Mesenchymal stem cell (in vitro differentiated cells and primary cell): ENCODE measurements at regions not wholly inside any gene's neighbourhood (a gene's known extent, or its start where the extent isn't known, plus 50 kb on each side); places are given as distances from the start of the nearest gene placed in this dataset.

Source experiments
- DNase-seq: peaks from one replicate; pipeline ENCODE4 v3.0.0-alpha.2; 2013
- H2AFZ ChIP-seq: one replicate; pipeline ENCODE4 v1.6.1; 2013; ENCODE audit warnings: low read depth, mild to moderate bottlenecking, control low read depth, inconsistent platforms, low read length, moderate library complexity
- H2AK5ac ChIP-seq: 2 replicates; pipeline ENCODE4 v1.6.1; 2013; ENCODE audit warnings: low read length, moderate library complexity, mild to moderate bottlenecking, inconsistent platforms; ENCODE audit not compliant: severe bottlenecking
- H2BK120ac ChIP-seq: one replicate; pipeline ENCODE4 v1.6.1; 2013; ENCODE audit warnings: low read depth, mild to moderate bottlenecking, inconsistent platforms, low read length, moderate library complexity
- H2BK12ac ChIP-seq, 2 experiments: one replicate each; pipeline ENCODE4 v1.6.1; 2013; ENCODE audit warnings: inconsistent platforms in 2 of 2, low read length in 2 of 2, mild to moderate bottlenecking in 2 of 2, moderate library complexity in 2 of 2, control low read depth in 1 of 2
- H2BK15ac ChIP-seq: one replicate; pipeline ENCODE4 v1.6.1; 2013; ENCODE audit warnings: mild to moderate bottlenecking, low read depth, inconsistent platforms; ENCODE audit not compliant: poor library complexity, severe bottlenecking
- H2BK5ac ChIP-seq: 2 replicates; pipeline ENCODE4 v1.6.1; 2013; ENCODE audit warnings: low read depth, mild to moderate bottlenecking, low read length, control low read depth, inconsistent platforms; ENCODE audit not compliant: poor library complexity, severe bottlenecking
- H3K14ac ChIP-seq, 2 experiments: one replicate each; pipeline ENCODE4 v1.6.1; 2013; ENCODE audit warnings: inconsistent platforms in 2 of 2, low read length in 2 of 2, control low read depth in 1 of 2, mild to moderate bottlenecking in 1 of 2, moderate library complexity in 1 of 2
- H3K18ac ChIP-seq, 2 experiments: one replicate each; pipeline ENCODE4 v1.6.1; 2013; ENCODE audit warnings: inconsistent platforms in 2 of 2, low read length in 2 of 2, control low read depth in 1 of 2, low read depth in 1 of 2, mild to moderate bottlenecking in 1 of 2
- H3K23ac ChIP-seq, 2 experiments: one replicate each; pipeline ENCODE4 v1.6.1; 2013; ENCODE audit warnings: inconsistent platforms in 2 of 2, low read length in 2 of 2, mild to moderate bottlenecking in 2 of 2, moderate library complexity in 2 of 2, control low read depth in 1 of 2
- H3K27ac ChIP-seq: 2 replicates; pipeline ENCODE4 v1.5.1; 2013; ENCODE audit warnings: mild to moderate bottlenecking, moderate library complexity, low read length, control low read depth, inconsistent platforms; ENCODE audit not compliant: poor library complexity, severe bottlenecking
- H3K27me3 ChIP-seq, 2 experiments: 2 replicates each; pipeline versions ENCODE4 v1.6.1 to v1.7.0; 2013; ENCODE audit warnings: low read length in 2 of 2, mild to moderate bottlenecking in 2 of 2, moderate library complexity in 2 of 2, control low read depth in 1 of 2, inconsistent platforms in 1 of 2; ENCODE audit not compliant: control insufficient read depth in 1 of 2, insufficient read depth in 1 of 2
- H3K36me3 ChIP-seq, 2 experiments: 2 replicates each; pipeline versions ENCODE4 v1.6.1 to v1.7.0; 2013; ENCODE audit warnings: low read length in 2 of 2, control low read depth in 1 of 2, inconsistent platforms in 1 of 2, low read depth in 1 of 2, mild to moderate bottlenecking in 1 of 2; ENCODE audit not compliant: insufficient read depth in 2 of 2, control insufficient read depth in 1 of 2
- H3K4ac ChIP-seq, 2 experiments: one replicate each; pipeline ENCODE4 v1.6.1; 2013; ENCODE audit warnings: inconsistent platforms in 2 of 2, low read length in 2 of 2, mild to moderate bottlenecking in 2 of 2, moderate library complexity in 2 of 2, control low read depth in 1 of 2, low read depth in 1 of 2
- H3K4me1 ChIP-seq: 2 replicates; pipeline ENCODE4 v1.6.1; 2013; ENCODE audit warnings: low read depth, low read length, control low read depth; ENCODE audit not compliant: control insufficient read depth, insufficient read depth
- H3K4me2 ChIP-seq: 2 replicates; pipeline ENCODE4 v1.6.1; 2013; ENCODE audit warnings: low read length, mild to moderate bottlenecking, inconsistent platforms; ENCODE audit not compliant: poor library complexity, severe bottlenecking
- H3K4me3 ChIP-seq, 2 experiments: 2 replicates each; pipeline versions ENCODE4 v1.5.1 to v1.7.0; 2013; ENCODE audit warnings: low read length in 2 of 2, mild to moderate bottlenecking in 2 of 2, control low read depth in 1 of 2, low read depth in 1 of 2; ENCODE audit not compliant: insufficient read depth in 1 of 2
- H3K79me1 ChIP-seq: replicated peaks from 2 replicates; pipeline ENCODE4 v1.6.1; 2013; ENCODE audit warnings: mild to moderate bottlenecking, control low read depth, low read length, inconsistent platforms; ENCODE audit not compliant: poor library complexity, severe bottlenecking
- H3K9ac ChIP-seq: 2 replicates; pipeline ENCODE4 v1.7.0; 2013; ENCODE audit warnings: mild to moderate bottlenecking, low read length, moderate library complexity
- H3K9me3 ChIP-seq: 2 replicates; pipeline ENCODE4 v1.7.0; 2013; ENCODE audit warnings: mild to moderate bottlenecking, low read length; ENCODE audit not compliant: control insufficient read depth
- H4K8ac ChIP-seq: one replicate; pipeline ENCODE4 v1.6.1; 2013; ENCODE audit warnings: inconsistent platforms, mild to moderate bottlenecking, low read length, moderate library complexity
- H4K91ac ChIP-seq: one replicate; pipeline ENCODE4 v1.6.1; 2013; ENCODE audit warnings: mild to moderate bottlenecking, low read length, inconsistent platforms
- WGBS: methylation state at CpG from one replicate; pipeline ENCODE4 v1.1.7; 2013; ENCODE audit warnings: mixed read lengths; 5-methylcytosine and 5-hydroxymethylcytosine counted together

- Histone ChIP-seq H3K36me3 (no peaks in the 10 kb centered on the region), H3K27me3 (no peaks in the 10 kb centered on the region), H2AFZ (no peak overlapping the region), H4K8ac (no peak overlapping the region), H2BK12ac (no peak overlapping the region), H3K9ac (no peak overlapping the region), H3K4me3 (no peak overlapping the region), H3K4ac (no peak overlapping the region), H3K4me1 (no peaks in the 10 kb centered on the region), H3K23ac (no peak overlapping the region), H4K91ac (no peak overlapping the region), H3K79me1 (no peaks in the 10 kb centered on the region), H3K4me2 (no peak overlapping the region), H2BK5ac (no peak overlapping the region), H3K27ac (no peak overlapping the region), H2BK15ac (no peak overlapping the region), H2BK120ac (no peak overlapping the region), H3K18ac (no peak overlapping the region), H2AK5ac (no peak overlapping the region), H3K14ac (no peak overlapping the region), H3K9me3 (no peaks in the 10 kb centered on the region)
- no peak for DNase-seq
- 100% methylated on average over 3 of the region's 8 CpGs for WGBS
These were observed 683.8 kb upstream of the NR2F2 start for GRCh38 chr15:95646484-95647273.

GRCh38 chr15:95647531-95648277, 682.8 kb upstream of the NR2F2 start:
- H3K9me3 ChIP-seq, result no peaks in the 10 kb centered on the region
- no peak overlapping the region for H3K4me2 ChIP-seq
- H4K91ac ChIP-seq, result no peak overlapping the region
- H3K27ac ChIP-seq, result no peak overlapping the region
- H3K27me3 ChIP-seq, result no peaks in the 10 kb centered on the region
- no peaks in the 10 kb centered on the region for H3K36me3 ChIP-seq
- no peak overlapping the region for H2BK15ac ChIP-seq
- no peak overlapping the region for H2AK5ac ChIP-seq
- no peak overlapping the region for H3K4ac ChIP-seq
- no peaks in the 10 kb centered on the region for H3K4me1 ChIP-seq
- no peak for DNase-seq
- H3K4me3 ChIP-seq, result no peak overlapping the region
- H3K18ac ChIP-seq, result no peak overlapping the region
- H3K14ac ChIP-seq, result no peak overlapping the region
- H2BK120ac ChIP-seq, result no peak overlapping the region
- no peak overlapping the region for H4K8ac ChIP-seq
- no peaks in the 10 kb centered on the region for H3K79me1 ChIP-seq
- no peak overlapping the region for H3K9ac ChIP-seq
- no peak overlapping the region for H3K23ac ChIP-seq
- no peak overlapping the region for H2AFZ ChIP-seq
- H2BK5ac ChIP-seq, result no peak overlapping the region
- no peak overlapping the region for H2BK12ac ChIP-seq
- 85% methylated on average over 5 of the region's 10 CpGs for WGBS

GRCh38 chr15:95653361-95653805, 677.1 kb upstream of the NR2F2 start:
- no peak overlapping the region for H4K91ac ChIP-seq
- H3K9ac ChIP-seq, result no peak overlapping the region
- 97% methylated on average over 6 of the region's 8 CpGs for WGBS
- H3K4ac ChIP-seq, result no peak overlapping the region
- H2BK5ac ChIP-seq, result no peak overlapping the region
- no peak overlapping the region for H2BK120ac ChIP-seq
- no peak overlapping the region for H3K23ac ChIP-seq
- H2AFZ ChIP-seq, result no peak overlapping the region
- no peak overlapping the region for H2AK5ac ChIP-seq
- no peaks in the 10 kb centered on the region for H3K36me3 ChIP-seq
- peak overlapping the region in 1 of 2 experiments; percentile 38 for H3K18ac ChIP-seq
- no peak overlapping the region for H2BK15ac ChIP-seq
- H3K14ac ChIP-seq, result no peak overlapping the region
- H3K4me2 ChIP-seq, result no peak overlapping the region
- no peaks in the 10 kb centered on the region for H3K27me3 ChIP-seq
- H2BK12ac ChIP-seq, result no peak overlapping the region
- no peak overlapping the region for H3K27ac ChIP-seq
- no peaks in the 10 kb centered on the region for H3K79me1 ChIP-seq
- H3K9me3 ChIP-seq, result no peaks in the 10 kb centered on the region
- H3K4me3 ChIP-seq, result no peak overlapping the region
- no peaks in the 10 kb centered on the region for H3K4me1 ChIP-seq
- H4K8ac ChIP-seq, result no peak overlapping the region
- no peak for DNase-seq

- H3K4me2 ChIP-seq, result no peak overlapping the region
These were observed 675.4 kb upstream of the NR2F2 start for GRCh38 chr15:95655089-95655607.

More at GRCh38 chr15:95655089-95655607, 675.4 kb upstream of the NR2F2 start:
- Histone ChIP-seq H2BK15ac (no peak overlapping the region), H3K4ac (no peak overlapping the region), H3K79me1 (no peaks in the 10 kb centered on the region), H3K23ac (no peak overlapping the region), H3K27me3 (no peaks in the 10 kb centered on the region), H3K9ac (no peak overlapping the region), H2AK5ac (no peak overlapping the region), H4K91ac (no peak overlapping the region), H3K4me1 (no peaks in the 10 kb centered on the region), H2BK5ac (no peak overlapping the region), H3K27ac (no peak overlapping the region), H3K36me3 (no peaks in the 10 kb centered on the region), H4K8ac (no peak overlapping the region), H2AFZ (no peak overlapping the region), H3K14ac (no peak overlapping the region), H2BK12ac (no peak overlapping the region), H3K18ac (no peak overlapping the region), H3K4me3 (no peak overlapping the region), H3K9me3 (no peaks in the 10 kb centered on the region), H2BK120ac (no peak overlapping the region)
- DNase-seq, result no peak
- 100% methylated on average over 2 of the region's 4 CpGs for WGBS
